Hepatocyte (in vitro differentiated cells): ENCODE measurements at regions not wholly inside any gene's neighbourhood (a gene's known extent, or its start where the extent isn't known, plus 50 kb on each side); places are given as distances from the start of the nearest gene placed in this dataset.

ENCODE experiments used
- CTCF ChIP-seq: fragments of 200-600 bp; sonication (generic); IDR thresholded peaks from 2 replicates; pipeline ENCODE4 v1.5.1; 2016; ENCODE audit warnings: antibody characterized with exemption, mild to moderate bottlenecking; ENCODE audit not compliant: poor library complexity
- EZH2 ChIP-seq: fragments of 200-600 bp; sonication (generic); IDR thresholded peaks from 2 replicates; pipeline ENCODE4 v1.6.1; 2016; ENCODE audit warnings: antibody characterized with exemption, mild to moderate bottlenecking, borderline replicate concordance

- TF ChIP-seq CTCF, result no peak
- TF ChIP-seq EZH2, result no peak
These were observed 339.7 kb upstream of the HS3ST1 start for GRCh38 chr4:11768251-11768972.
